HL-60 (cell line): ENCODE measurements at regions not wholly inside any gene's neighbourhood (a gene's known extent, or its start where the extent isn't known, plus 50 kb on each side); places are given as distances from the start of the nearest gene placed in this dataset.

Experiments
- DNase-seq, 2 experiments: peaks; one replicate each; pipeline ENCODE4 v3.0.0-alpha.2; 2010 to 2020; ENCODE audit warnings: low read depth in 1 of 2, low spot score in 1 of 2
- H3K27ac ChIP-seq: fragments of 250-450 bp; sonication (Bioruptor Pico); replicated peaks from 2 replicates; pipeline ENCODE4 v1.5.1; 2020; ENCODE audit warnings: mild to moderate bottlenecking, moderate library complexity
- H3K27me3 ChIP-seq: fragments of 250-450 bp; sonication (Bioruptor Pico); 2 replicates; pipeline ENCODE4 v1.5.1; 2021; ENCODE audit warnings: mild to moderate bottlenecking, moderate library complexity; ENCODE audit not compliant: insufficient read depth, poor library complexity, severe bottlenecking
- H3K4me3 ChIP-seq: replicated peaks from 2 replicates; pipeline ENCODE4 v1.5.1; 2011; ENCODE audit warnings: mild to moderate bottlenecking, control low read depth, low read length; ENCODE audit not compliant: insufficient read depth
- GABPA ChIP-seq: IDR thresholded peaks from 2 replicates; pipeline ENCODE4 v1.6.1; 2012; ENCODE audit warnings: low read depth
- POLR2AphosphoS5 ChIP-seq: IDR thresholded peaks from 2 replicates; pipeline ENCODE4 v1.6.1; 2012; ENCODE audit warnings: low read depth
- SPI1 ChIP-seq: IDR thresholded peaks from 2 replicates; pipeline ENCODE4 v1.6.1; 2012; ENCODE audit warnings: low read depth, mild to moderate bottlenecking, borderline replicate concordance
- TF ChIP-seq, protein P1 (sequence below): IDR thresholded peaks from one replicate; pipeline ENCODE4 v1.5.1; 2011; ENCODE audit warnings: low read length, control low read depth, inconsistent platforms; ENCODE audit not compliant: insufficient read depth
- TF ChIP-seq, protein P2 (sequence below): IDR thresholded peaks from 2 replicates; pipeline ENCODE4 v1.6.1; 2012; ENCODE audit warnings: low read depth; ENCODE audit not compliant: insufficient replicate concordance

DNA sequence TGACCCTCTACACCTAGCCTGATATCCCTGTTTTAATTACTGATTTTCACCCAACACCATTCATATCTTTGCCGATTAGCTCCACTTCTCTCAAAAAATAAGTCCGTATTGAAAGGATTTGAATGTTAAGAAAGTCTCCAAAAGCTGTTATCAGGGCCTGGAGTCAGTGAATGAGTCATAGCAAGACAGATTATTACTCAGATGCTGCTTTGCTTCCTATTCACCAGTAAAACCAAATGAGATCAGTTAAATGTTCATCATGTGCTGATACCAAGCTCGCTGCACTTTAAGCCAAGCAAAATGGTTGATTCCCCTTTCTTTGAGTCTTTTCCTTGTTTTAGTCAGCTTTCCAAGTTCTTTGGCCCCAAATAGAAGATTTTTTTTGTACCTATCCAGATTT is 228.4 kb downstream of the FAT3 start:
- Histone ChIP-seq H3K27me3 (no peaks in the 10 kb centered on the region), H3K4me3 (no peak overlapping the region), H3K27ac (no peak overlapping the region)
- DNase-seq: no peak
- TF ChIP-seq, protein P1, sequence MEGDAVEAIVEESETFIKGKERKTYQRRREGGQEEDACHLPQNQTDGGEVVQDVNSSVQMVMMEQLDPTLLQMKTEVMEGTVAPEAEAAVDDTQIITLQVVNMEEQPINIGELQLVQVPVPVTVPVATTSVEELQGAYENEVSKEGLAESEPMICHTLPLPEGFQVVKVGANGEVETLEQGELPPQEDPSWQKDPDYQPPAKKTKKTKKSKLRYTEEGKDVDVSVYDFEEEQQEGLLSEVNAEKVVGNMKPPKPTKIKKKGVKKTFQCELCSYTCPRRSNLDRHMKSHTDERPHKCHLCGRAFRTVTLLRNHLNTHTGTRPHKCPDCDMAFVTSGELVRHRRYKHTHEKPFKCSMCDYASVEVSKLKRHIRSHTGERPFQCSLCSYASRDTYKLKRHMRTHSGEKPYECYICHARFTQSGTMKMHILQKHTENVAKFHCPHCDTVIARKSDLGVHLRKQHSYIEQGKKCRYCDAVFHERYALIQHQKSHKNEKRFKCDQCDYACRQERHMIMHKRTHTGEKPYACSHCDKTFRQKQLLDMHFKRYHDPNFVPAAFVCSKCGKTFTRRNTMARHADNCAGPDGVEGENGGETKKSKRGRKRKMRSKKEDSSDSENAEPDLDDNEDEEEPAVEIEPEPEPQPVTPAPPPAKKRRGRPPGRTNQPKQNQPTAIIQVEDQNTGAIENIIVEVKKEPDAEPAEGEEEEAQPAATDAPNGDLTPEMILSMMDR: no peak
- TF ChIP-seq SPI1 (no peak), POLR2AphosphoS5 (no peak), GABPA (no peak)
- TF ChIP-seq, protein P2, sequence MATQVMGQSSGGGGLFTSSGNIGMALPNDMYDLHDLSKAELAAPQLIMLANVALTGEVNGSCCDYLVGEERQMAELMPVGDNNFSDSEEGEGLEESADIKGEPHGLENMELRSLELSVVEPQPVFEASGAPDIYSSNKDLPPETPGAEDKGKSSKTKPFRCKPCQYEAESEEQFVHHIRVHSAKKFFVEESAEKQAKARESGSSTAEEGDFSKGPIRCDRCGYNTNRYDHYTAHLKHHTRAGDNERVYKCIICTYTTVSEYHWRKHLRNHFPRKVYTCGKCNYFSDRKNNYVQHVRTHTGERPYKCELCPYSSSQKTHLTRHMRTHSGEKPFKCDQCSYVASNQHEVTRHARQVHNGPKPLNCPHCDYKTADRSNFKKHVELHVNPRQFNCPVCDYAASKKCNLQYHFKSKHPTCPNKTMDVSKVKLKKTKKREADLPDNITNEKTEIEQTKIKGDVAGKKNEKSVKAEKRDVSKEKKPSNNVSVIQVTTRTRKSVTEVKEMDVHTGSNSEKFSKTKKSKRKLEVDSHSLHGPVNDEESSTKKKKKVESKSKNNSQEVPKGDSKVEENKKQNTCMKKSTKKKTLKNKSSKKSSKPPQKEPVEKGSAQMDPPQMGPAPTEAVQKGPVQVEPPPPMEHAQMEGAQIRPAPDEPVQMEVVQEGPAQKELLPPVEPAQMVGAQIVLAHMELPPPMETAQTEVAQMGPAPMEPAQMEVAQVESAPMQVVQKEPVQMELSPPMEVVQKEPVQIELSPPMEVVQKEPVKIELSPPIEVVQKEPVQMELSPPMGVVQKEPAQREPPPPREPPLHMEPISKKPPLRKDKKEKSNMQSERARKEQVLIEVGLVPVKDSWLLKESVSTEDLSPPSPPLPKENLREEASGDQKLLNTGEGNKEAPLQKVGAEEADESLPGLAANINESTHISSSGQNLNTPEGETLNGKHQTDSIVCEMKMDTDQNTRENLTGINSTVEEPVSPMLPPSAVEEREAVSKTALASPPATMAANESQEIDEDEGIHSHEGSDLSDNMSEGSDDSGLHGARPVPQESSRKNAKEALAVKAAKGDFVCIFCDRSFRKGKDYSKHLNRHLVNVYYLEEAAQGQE: no peak

DNA sequence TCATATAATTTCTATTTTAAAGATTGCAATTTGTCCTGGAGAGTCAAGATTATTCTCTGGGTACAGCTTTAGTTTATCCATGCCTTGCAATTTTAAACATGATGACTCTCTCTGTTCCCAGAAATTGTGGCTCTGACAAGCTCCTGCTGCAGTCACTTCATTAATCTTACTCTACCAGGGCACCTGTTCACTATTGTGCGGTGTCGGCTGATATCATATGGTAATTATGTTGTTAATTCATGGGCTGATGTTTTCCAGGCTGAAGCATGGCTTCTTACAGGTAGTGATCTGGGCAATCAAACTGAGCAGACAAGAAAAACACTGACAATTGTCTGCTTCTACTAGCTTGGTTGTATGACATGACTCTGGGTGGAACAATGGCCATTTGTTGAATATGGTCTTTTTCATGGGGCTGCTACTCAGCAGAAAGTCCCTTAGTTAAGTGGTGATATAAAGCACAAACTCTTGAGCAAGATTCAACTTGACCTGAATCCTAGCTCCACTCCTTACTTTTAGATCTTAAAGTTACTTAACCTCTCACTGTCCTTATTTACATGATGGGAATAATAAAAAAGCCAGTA is 230.7 kb downstream of the FAT3 start:
- no peaks in the 10 kb centered on the region for H3K27me3 ChIP-seq
- no peak for DNase-seq
- H3K27ac ChIP-seq: no peak overlapping the region
- no peak overlapping the region for H3K4me3 ChIP-seq
- TF ChIP-seq, protein P1: no peak
- no peak for TF ChIP-seq POLR2AphosphoS5
- TF ChIP-seq SPI1: no peak
- no peak for TF ChIP-seq GABPA
- TF ChIP-seq, protein P2: no peak

DNA sequence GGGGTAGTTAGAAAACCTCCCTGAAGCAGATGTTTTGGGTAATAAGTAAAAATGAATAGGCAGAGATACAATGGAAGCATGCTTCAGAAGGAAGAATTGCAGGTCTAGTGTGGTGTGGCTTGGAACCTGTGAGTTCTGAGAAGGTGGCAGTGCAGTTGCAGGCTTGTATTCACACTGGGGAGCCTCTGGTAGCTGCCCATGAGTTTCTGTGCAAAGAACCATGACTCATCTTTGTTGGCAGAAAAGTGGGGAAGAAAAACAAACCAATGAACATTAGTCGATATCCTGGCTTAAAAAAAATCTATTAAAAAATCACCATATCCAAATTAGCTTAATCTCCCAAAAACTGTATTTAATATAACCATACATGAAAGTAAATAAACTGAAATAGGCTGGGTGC is 232.6 kb downstream of the FAT3 start:
- Histone ChIP-seq H3K4me3 (no peak overlapping the region), H3K27ac (no peak overlapping the region), H3K27me3 (no peaks in the 10 kb centered on the region)
- no peak for TF ChIP-seq GABPA
- TF ChIP-seq, protein P1: no peak
- no peak for TF ChIP-seq POLR2AphosphoS5
- TF ChIP-seq, protein P2: no peak
- TF ChIP-seq SPI1: no peak
- DNase-seq: no peak
